Epithelial cell of proximal tubule (primary cell): ENCODE measurements at regions not wholly inside any gene's neighbourhood (a gene's known extent, or its start where the extent isn't known, plus 50 kb on each side); places are given as distances from the start of the nearest gene placed in this dataset.

Source experiments
- DNase-seq: peaks from one replicate; pipeline ENCODE4 v3.0.0-alpha.2; 2011; ENCODE audit warnings: low read depth
- H3K4me3 ChIP-seq: 2 replicates; pipeline ENCODE4 v1.5.1; 2011; ENCODE audit warnings: low read depth, mild to moderate bottlenecking, low read length
- CTCF ChIP-seq: conservative IDR thresholded peaks from 2 replicates; pipeline ENCODE4 v1.5.1; 2012; ENCODE audit warnings: low read depth, mild to moderate bottlenecking, low read length

- H3K4me3 ChIP-seq, result no peak overlapping the region
- DNase-seq, result no peak
- TF ChIP-seq CTCF, result no peak
Observed at GRCh38 chr6:93940381-93940780, 521.0 kb upstream of the EPHA7 start.

- TF ChIP-seq CTCF, result no peak
- H3K4me3 ChIP-seq, result no peak overlapping the region
- DNase-seq, result no peak
Observed at GRCh38 chr6:93932175-93932574, 512.8 kb upstream of the EPHA7 start.

GRCh38 chr6:93927731-93928130 is 508.4 kb upstream of the EPHA7 start:
- no peak for TF ChIP-seq CTCF
- no peak overlapping the region for H3K4me3 ChIP-seq
- DNase-seq, result no peak

GRCh38 chr6:93919365-93919764 is 500.0 kb upstream of the EPHA7 start:
- no peak for DNase-seq
- H3K4me3 ChIP-seq, result no peak overlapping the region
- no peak for TF ChIP-seq CTCF

- no peak for TF ChIP-seq CTCF
- no peak for DNase-seq
Observed at GRCh38 chr6:93918258-93918657, 498.9 kb upstream of the EPHA7 start.

GRCh38 chr6:93917216-93917615 is 497.9 kb upstream of the EPHA7 start:
- no peak for TF ChIP-seq CTCF
- no peak overlapping the region for H3K4me3 ChIP-seq
- DNase-seq, result no peak

More at GRCh38 chr6:93918258-93918657, 498.9 kb upstream of the EPHA7 start:
- H3K4me3 ChIP-seq, result no peak overlapping the region

- no peak overlapping the region for H3K4me3 ChIP-seq
- no peak for TF ChIP-seq CTCF
- no peak for DNase-seq
Observed at GRCh38 chr6:93916716-93917115, 497.4 kb upstream of the EPHA7 start.
